ENCODE measurements at regions not wholly inside any gene's neighbourhood (a gene's known extent, or its start where the extent isn't known, plus 50 kb on each side); places are given as distances from the start of the nearest gene placed in this dataset.

- dilution Hi-C loops (cut with MboI; ENCODE audit: extremely low pct_ligation_motif_present, low sequenced_read_pairs) (no loop called here), intact Hi-C loops (cut with micrococcal nuclease) (no loop called here)
- no peak overlapping the region for H3K27ac ChIP-seq (ENCODE audit: insufficient read depth, low read depth, low read length)
- no peaks in the 10 kb centered on the region for H3K27me3 ChIP-seq (ENCODE audit: control insufficient read depth in 2 of 2, insufficient read depth in 2 of 2, low read length in 2 of 2)
- no peaks in the 10 kb centered on the region for H4K20me1 ChIP-seq (replicated peaks; ENCODE audit: control insufficient read depth, extremely low read depth, insufficient read depth, low read length)
- FAIRE-seq (no peak), DNase-seq (ENCODE audit: low read depth, low spot score) (no peak)
- no peak overlapping the region for H3K4me3 ChIP-seq (replicated peaks in 1 of 3; ENCODE audit: insufficient read depth in 1 of 3, low read depth in 1 of 3, low read length in 3 of 3)
- no peaks in the 10 kb centered on the region for H3K9me1 ChIP-seq (replicated peaks; ENCODE audit: control insufficient read depth, extremely low read depth, insufficient read depth, low read length)
- BruUV-seq (replicated peaks) = no TSS peak
- no peaks in the 10 kb centered on the region for H3K36me3 ChIP-seq (ENCODE audit: control insufficient read depth in 2 of 2, extremely low read depth in 1 of 2, insufficient read depth in 2 of 2, low read length in 2 of 2)
- H3K79me2 ChIP-seq (ENCODE audit: control insufficient read depth, insufficient read depth, low read length) = no peaks in the 10 kb centered on the region
- no peak overlapping the region for H3K9ac ChIP-seq (replicated peaks; ENCODE audit: extremely low read depth, insufficient read depth, low read length)
- ChIA-PET CTCF (no interaction called here), POLR2A (no interaction called here)
- no peaks in the 10 kb centered on the region for H3K4me1 ChIP-seq (ENCODE audit: control insufficient read depth, extremely low read depth, insufficient read depth, low read length)
- TF ChIP-seq FOS (IDR thresholded peaks at IDR 0.05; ENCODE audit: borderline replicate concordance, insufficient read depth, low read length) (no peak), POLR2A (IDR thresholded peaks at IDR 0.05; ENCODE audit: low read depth, low read length) (no peak), JUN (IDR thresholded peaks at IDR 0.05; ENCODE audit: borderline replicate concordance, insufficient read depth, insufficient read length, low read depth) (no peak), CTCF (IDR thresholded peaks at IDR 0.05; ENCODE audit: extremely low read depth in 1 of 2, insufficient read depth in 1 of 2, low read depth in 1 of 2, low read length in 2 of 2) (no peak), EZH2 (IDR thresholded peaks at IDR 0.05; ENCODE audit: borderline replicate concordance, low read depth, low read length, severe bottlenecking) (no peak), MYC (IDR thresholded peaks at IDR 0.05; ENCODE audit: low read depth, low read length) (no peak)
- no peak overlapping the region for H2AFZ ChIP-seq (ENCODE audit: low read depth, low read length)
- H3K9me3 ChIP-seq (replicated peaks; ENCODE audit: control insufficient read depth, insufficient read depth, low read length) = no peaks in the 10 kb centered on the region
- H3K4me2 ChIP-seq (ENCODE audit: insufficient read depth, low read length) = no peak overlapping the region
These were observed 175.4 kb upstream of the NFE2L3 start for GRCh38 chr7:25976630-25977029.

GRCh38 chr7:25978466-25978865, 173.5 kb upstream of the NFE2L3 start:
- Histone ChIP-seq H3K36me3 (ENCODE audit: control insufficient read depth in 2 of 2, extremely low read depth in 1 of 2, insufficient read depth in 2 of 2, low read length in 2 of 2) (no peaks in the 10 kb centered on the region), H3K9ac (replicated peaks; ENCODE audit: extremely low read depth, insufficient read depth, low read length) (no peak overlapping the region), H3K27me3 (ENCODE audit: control insufficient read depth in 2 of 2, insufficient read depth in 2 of 2, low read length in 2 of 2) (no peaks in the 10 kb centered on the region), H3K4me2 (ENCODE audit: insufficient read depth, low read length) (no peak overlapping the region), H3K9me1 (replicated peaks; ENCODE audit: control insufficient read depth, extremely low read depth, insufficient read depth, low read length) (no peaks in the 10 kb centered on the region), H3K9me3 (replicated peaks; ENCODE audit: control insufficient read depth, insufficient read depth, low read length) (no peaks in the 10 kb centered on the region), H3K79me2 (ENCODE audit: control insufficient read depth, insufficient read depth, low read length) (no peaks in the 10 kb centered on the region), H3K27ac (ENCODE audit: insufficient read depth, low read depth, low read length) (no peak overlapping the region), H2AFZ (ENCODE audit: low read depth, low read length) (no peak overlapping the region), H3K4me3 (replicated peaks in 1 of 3; ENCODE audit: insufficient read depth in 1 of 3, low read depth in 1 of 3, low read length in 3 of 3) (no peak overlapping the region), H3K4me1 (ENCODE audit: control insufficient read depth, extremely low read depth, insufficient read depth, low read length) (no peaks in the 10 kb centered on the region), H4K20me1 (replicated peaks; ENCODE audit: control insufficient read depth, extremely low read depth, insufficient read depth, low read length) (no peaks in the 10 kb centered on the region)
- BruUV-seq (replicated peaks) = no TSS peak
- POLR2A ChIA-PET = no interaction called here
- no peak for TF ChIP-seq CTCF (IDR thresholded peaks at IDR 0.05; ENCODE audit: extremely low read depth in 1 of 2, insufficient read depth in 1 of 2, low read depth in 1 of 2, low read length in 2 of 2)
- TF ChIP-seq EZH2 (IDR thresholded peaks at IDR 0.05; ENCODE audit: borderline replicate concordance, low read depth, low read length, severe bottlenecking) = no peak
- TF ChIP-seq POLR2A (IDR thresholded peaks at IDR 0.05; ENCODE audit: low read depth, low read length) = no peak
- no peak for TF ChIP-seq GATA2 (IDR thresholded peaks at IDR 0.05; ENCODE audit: insufficient read depth, insufficient read length, low read depth, low read length)
- TF ChIP-seq, protein P1, sequence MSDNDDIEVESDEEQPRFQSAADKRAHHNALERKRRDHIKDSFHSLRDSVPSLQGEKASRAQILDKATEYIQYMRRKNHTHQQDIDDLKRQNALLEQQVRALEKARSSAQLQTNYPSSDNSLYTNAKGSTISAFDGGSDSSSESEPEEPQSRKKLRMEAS (IDR thresholded peaks at IDR 0.05; ENCODE audit: insufficient read depth, insufficient read length) = no peak
- no peak for TF ChIP-seq FOS (IDR thresholded peaks at IDR 0.05; ENCODE audit: borderline replicate concordance, insufficient read depth, low read length)
- no peak for TF ChIP-seq POLR2AphosphoS5 (IDR thresholded peaks at IDR 0.05; ENCODE audit: insufficient read depth, low read depth, low read length)
- TF ChIP-seq JUN (IDR thresholded peaks at IDR 0.05; ENCODE audit: borderline replicate concordance, insufficient read depth, insufficient read length, low read depth) = no peak
- TF ChIP-seq MYC (IDR thresholded peaks at IDR 0.05; ENCODE audit: low read depth, low read length) = no peak
- no peak for FAIRE-seq
- CTCF ChIA-PET = no interaction called here
- intact Hi-C loops (cut with micrococcal nuclease) (no loop called here), dilution Hi-C loops (cut with MboI; ENCODE audit: extremely low pct_ligation_motif_present, low sequenced_read_pairs) (no loop called here)
- DNase-seq (ENCODE audit: low read depth, low spot score) = no peak
